ENCODE measurements at regions not wholly inside any gene's neighbourhood (a gene's known extent, or its start where the extent isn't known, plus 50 kb on each side); places are given as distances from the start of the nearest gene placed in this dataset.

DNA sequence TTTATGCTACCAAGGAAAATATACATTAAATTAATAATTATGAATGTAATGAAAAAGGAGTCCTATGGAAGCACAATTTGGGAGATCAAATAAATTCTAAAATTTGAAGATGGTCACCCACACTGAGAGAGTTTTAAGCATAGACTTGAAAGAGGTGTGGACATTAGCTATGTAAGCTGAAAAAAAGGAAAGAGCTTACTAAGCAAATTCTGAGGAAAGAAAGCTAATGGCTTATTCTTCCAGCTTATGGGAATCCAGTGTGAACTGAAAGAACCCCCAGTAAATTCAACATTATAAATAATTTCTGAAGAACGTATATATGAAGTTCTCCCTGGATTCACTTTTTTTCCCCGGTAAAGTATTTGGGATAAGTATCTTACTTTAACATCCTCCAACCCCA, 78.2 kb upstream of the GUCY1A1 start (continued):
- TF ChIP-seq FEZF1 (tag by site-specific recombination; IDR thresholded peaks at IDR 0.05), result no peak

- Histone ChIP-seq H3K4me3 (ENCODE audit: low read depth, low read length) (no peak overlapping the region), H3K9me3 (ENCODE audit: control insufficient read depth, insufficient read depth, low read depth, low read length) (no peaks in the 10 kb centered on the region), H3K27ac (ENCODE audit: extremely low read depth, low read depth, low read length) (no peak overlapping the region), H3K4me1 (ENCODE audit: control insufficient read depth, insufficient read depth, low read length) (peaks cover 3% of the 10 kb centered on the region; the same call in 1 of the 2 replicates), H3K36me3 (ENCODE audit: control insufficient read depth in 2 of 2, insufficient read depth in 1 of 2, low read length in 2 of 2) (no peaks in the 10 kb centered on the region)
- ChIA-PET POLR2A (no interaction called here), CTCF (interaction anchor here (0.7 kb wide), 1 partner anchor 147 kb away, joined by 4 read pairs; no protein-coding TSS in a partner anchor)
- TF ChIP-seq ZNF776 (tag by site-specific recombination; IDR thresholded peaks at IDR 0.05; ENCODE audit: borderline replicate concordance) (no peak), ZNF626 (tag by site-specific recombination; IDR thresholded peaks at IDR 0.05) (no peak), ZSCAN4 (tag by site-specific recombination; IDR thresholded peaks at IDR 0.05) (no peak), ZNF785 (tag by site-specific recombination; IDR thresholded peaks at IDR 0.05) (no peak), ZNF561 (tag by site-specific recombination; IDR thresholded peaks at IDR 0.05; ENCODE audit: borderline replicate concordance) (no peak), ZNF488 (tag by site-specific recombination; IDR thresholded peaks at IDR 0.05) (no peak), ZNF112 (tag by site-specific recombination; IDR thresholded peaks at IDR 0.05) (no peak), KLF7 (tag by site-specific recombination; IDR thresholded peaks at IDR 0.05; ENCODE audit: borderline replicate concordance) (no peak), ZNF266 (tag by site-specific recombination; IDR thresholded peaks at IDR 0.05; ENCODE audit: low read depth) (no peak), ZNF585B (tag by site-specific recombination; IDR thresholded peaks at IDR 0.05) (no peak), ZNF433 (tag by site-specific recombination; IDR thresholded peaks at IDR 0.05; ENCODE audit: low read depth) (no peak), HOXA7 (CRISPR knock-in tag; IDR thresholded peaks at IDR 0.05; ENCODE audit: borderline replicate concordance) (no peak), ZNF23 (tag by site-specific recombination; IDR thresholded peaks at IDR 0.05; ENCODE audit: borderline replicate concordance) (no peak), ZNF10 (tag by site-specific recombination; IDR thresholded peaks at IDR 0.05) (no peak), WT1 (tag by site-specific recombination; IDR thresholded peaks at IDR 0.05) (no peak), ZNF664 (tag by site-specific recombination; IDR thresholded peaks at IDR 0.05) (no peak)
These were observed 78.9 kb upstream of the GUCY1A1 start for GRCh38 chr4:155587766-155588165.

- Histone ChIP-seq H3K36me3 (ENCODE audit: control insufficient read depth in 2 of 2, insufficient read depth in 1 of 2, low read length in 2 of 2) (no peaks in the 10 kb centered on the region), H3K4me1 (ENCODE audit: control insufficient read depth, insufficient read depth, low read length) (peaks cover 12% of the 10 kb centered on the region), H3K27ac (ENCODE audit: extremely low read depth, low read depth, low read length) (no peak overlapping the region), H3K4me3 (ENCODE audit: low read depth, low read length) (no peak overlapping the region), H3K9me3 (ENCODE audit: control insufficient read depth, insufficient read depth, low read depth, low read length) (no peaks in the 10 kb centered on the region)
- POLR2A ChIA-PET, result no interaction called here
- CTCF ChIA-PET, result no interaction called here
- TF ChIP-seq ZNF221 (tag by site-specific recombination; IDR thresholded peaks at IDR 0.05; ENCODE audit: borderline replicate concordance) (no peak), ZSCAN4 (tag by site-specific recombination; IDR thresholded peaks at IDR 0.05) (peak; percentile 38; the same call in 1 of the 2 replicates), IKZF3 (tag by site-specific recombination; IDR thresholded peaks at IDR 0.05) (peak; percentile 58), ZNF394 (tag by site-specific recombination; IDR thresholded peaks at IDR 0.05; ENCODE audit: borderline replicate concordance) (peak; percentile 44; the same call in 1 of the 2 replicates), ZNF2 (tag by site-specific recombination; IDR thresholded peaks at IDR 0.05) (0 out of 2 replicates have a peak, but pooled peaks have one; percentile 50), ZNF558 (tag by site-specific recombination; IDR thresholded peaks at IDR 0.05) (peak; percentile 52), BCL6B (tag by site-specific recombination; IDR thresholded peaks at IDR 0.05) (peak; percentile 38; the same call in 1 of the 2 replicates), ZNF791 (tag by site-specific recombination; IDR thresholded peaks at IDR 0.05) (no peak), ZNF19 (tag by site-specific recombination; IDR thresholded peaks at IDR 0.05; ENCODE audit: low read depth) (no peak)
- TF ChIP-seq, protein P1, sequence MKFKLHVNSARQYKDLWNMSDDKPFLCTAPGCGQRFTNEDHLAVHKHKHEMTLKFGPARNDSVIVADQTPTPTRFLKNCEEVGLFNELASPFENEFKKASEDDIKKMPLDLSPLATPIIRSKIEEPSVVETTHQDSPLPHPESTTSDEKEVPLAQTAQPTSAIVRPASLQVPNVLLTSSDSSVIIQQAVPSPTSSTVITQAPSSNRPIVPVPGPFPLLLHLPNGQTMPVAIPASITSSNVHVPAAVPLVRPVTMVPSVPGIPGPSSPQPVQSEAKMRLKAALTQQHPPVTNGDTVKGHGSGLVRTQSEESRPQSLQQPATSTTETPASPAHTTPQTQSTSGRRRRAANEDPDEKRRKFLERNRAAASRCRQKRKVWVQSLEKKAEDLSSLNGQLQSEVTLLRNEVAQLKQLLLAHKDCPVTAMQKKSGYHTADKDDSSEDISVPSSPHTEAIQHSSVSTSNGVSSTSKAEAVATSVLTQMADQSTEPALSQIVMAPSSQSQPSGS (tag by site-specific recombination; IDR thresholded peaks at IDR 0.05; ENCODE audit: low read depth), result peak; percentile 98
These were observed 83.6 kb upstream of the GUCY1A1 start for GRCh38 chr4:155582971-155583437.

Data from HEK293 (cell line).